GM19463 (cell line): ENCODE measurements at regions not wholly inside any gene's neighbourhood (a gene's known extent, or its start where the extent isn't known, plus 50 kb on each side); places are given as distances from the start of the nearest gene placed in this dataset.

Experiments used
- ATAC-seq: cut with Tn5 transposase; IDR thresholded peaks from one replicate; pipeline ENCODE4 v1.9.1; 2021; ENCODE audit warnings: mild to moderate bottlenecking, moderate library complexity; ENCODE audit not compliant: unreplicated experiment

- ATAC-seq = peak; percentile 82
These were observed 159.5 kb downstream of the C9orf152 start for GRCh38 chr9:110048403-110048975.

- peak; percentile 10 for ATAC-seq
These were observed 158.8 kb downstream of the C9orf152 start for GRCh38 chr9:110048976-110049698.

- no peak for ATAC-seq
These were observed 158.1 kb downstream of the C9orf152 start for GRCh38 chr9:110049699-110050450.

- ATAC-seq = peak; percentile 36
These were observed 157.0 kb downstream of the C9orf152 start for GRCh38 chr9:110050925-110051355.

GRCh38 chr9:110056062-110056461, 151.9 kb downstream of the C9orf152 start:
- no peak for ATAC-seq

GRCh38 chr9:110058304-110058953, 149.5 kb downstream of the C9orf152 start:
- peak; percentile 76 for ATAC-seq

- no peak for ATAC-seq
These were observed 148.5 kb downstream of the C9orf152 start for GRCh38 chr9:110059461-110059860.

GRCh38 chr9:110064803-110065202, 143.2 kb downstream of the C9orf152 start:
- ATAC-seq = no peak

- ATAC-seq = peak; percentile 80
These were observed 142.4 kb downstream of the C9orf152 start for GRCh38 chr9:110065532-110065931.

- no peak for ATAC-seq
These were observed 140.8 kb downstream of the C9orf152 start for GRCh38 chr9:110066929-110067716.

GRCh38 chr9:110068212-110068611, 139.7 kb downstream of the C9orf152 start:
- ATAC-seq = no peak

- ATAC-seq = no peak
These were observed 138.4 kb downstream of the C9orf152 start for GRCh38 chr9:110069326-110070248.

- ATAC-seq = no peak
These were observed 135.2 kb downstream of the C9orf152 start for GRCh38 chr9:110072597-110073355.

- no peak for ATAC-seq
These were observed 134.5 kb downstream of the C9orf152 start for GRCh38 chr9:110073356-110073905.

- no peak for ATAC-seq
These were observed 130.8 kb downstream of the C9orf152 start for GRCh38 chr9:110076894-110077725.

GRCh38 chr9:110077925-110078324, 130.0 kb downstream of the C9orf152 start:
- no peak for ATAC-seq

GRCh38 chr9:110078604-110079003, 129.4 kb downstream of the C9orf152 start:
- no peak for ATAC-seq

- no peak for ATAC-seq
These were observed 126.6 kb downstream of the C9orf152 start for GRCh38 chr9:110081395-110081794.
